K562 (cell line): ENCODE measurements at regions not wholly inside any gene's neighbourhood (a gene's known extent, or its start where the extent isn't known, plus 50 kb on each side); places are given as distances from the start of the nearest gene placed in this dataset.

Experiments used
- BHLHE40 ChIP-seq: IDR thresholded peaks from 2 replicates; pipeline ENCODE4 v1.6.1; 2011; ENCODE audit warnings: low read length, improper control_type of control experiment
- EP300 ChIP-seq: IDR thresholded peaks from 2 replicates; pipeline ENCODE4 v1.6.1; 2012; ENCODE audit warnings: low read length, improper control_type of control experiment
- ETV5 ChIP-seq: sonication (generic); formaldehyde crosslinking; IDR thresholded peaks from 2 replicates; pipeline ENCODE4 v1.4.0; 2020; ENCODE audit warnings: low read depth, mild to moderate bottlenecking, missing genetic modification reagents
- MAZ ChIP-seq, 2 experiments: fragments of 450-650 bp in 1 of 2; sonication (generic) in 1 of 2; formaldehyde crosslinking; IDR thresholded peaks in 1 of 2; conservative IDR thresholded peaks in 1 of 2; 2 replicates each; pipeline versions ENCODE4 v1.4.0 to v1.5.0; 2020; ENCODE audit warnings: mild to moderate bottlenecking in 1 of 2, missing genetic modification reagents in 1 of 2
- PHF21A ChIP-seq: fragments of 450-650 bp; IDR thresholded peaks from 2 replicates; pipeline ENCODE4 v1.6.1; 2017; ENCODE audit warnings: low read depth, borderline replicate concordance
- SMC3 ChIP-seq: conservative IDR thresholded peaks from 2 replicates; pipeline ENCODE4 v1.6.1; 2011; ENCODE audit warnings: low read depth, low read length, improper control_type of control experiment; ENCODE audit not compliant: insufficient read depth
- ZBTB1 ChIP-seq: sonication (generic); formaldehyde crosslinking; IDR thresholded peaks from 2 replicates; pipeline ENCODE4 v1.8.1; 2023; ENCODE audit warnings: missing genetic modification reagents, low read depth, mild to moderate bottlenecking, borderline replicate concordance
- TF ChIP-seq, protein P1 (sequence below): sonication (generic); formaldehyde crosslinking; IDR thresholded peaks from 2 replicates; pipeline ENCODE4 v1.8.1; 2023; ENCODE audit warnings: mild to moderate bottlenecking, missing genetic modification reagents
- TF ChIP-seq, protein P2 (sequence below): fragments of 450-650 bp; IDR thresholded peaks from 2 replicates; pipeline ENCODE4 v1.6.1; 2016; ENCODE audit warnings: low read depth, mild to moderate bottlenecking, moderate library complexity
- TF ChIP-seq, protein P3 (sequence below), 3 experiments: IDR thresholded peaks in 2 of 3; conservative IDR thresholded peaks in 1 of 3; 2 replicates each; pipeline ENCODE4 v1.5.1; 2011 to 2012; ENCODE audit warnings: low read length in 3 of 3, mild to moderate bottlenecking in 3 of 3, control low read depth in 2 of 3, improper control_type of control experiment in 1 of 3, inconsistent platforms in 1 of 3, low read depth in 1 of 3, mixed read lengths in 1 of 3, moderate library complexity in 1 of 3; ENCODE audit not compliant: insufficient read depth in 2 of 3
- TF ChIP-seq, protein P4 (sequence below): sonication (generic); formaldehyde crosslinking; IDR thresholded peaks from 2 replicates; pipeline ENCODE4 v1.8.1; 2023; ENCODE audit warnings: mild to moderate bottlenecking, missing genetic modification reagents
- TF ChIP-seq, protein P5 (sequence below): fragments of 250-450 bp; sonication (Bioruptor Pico); IDR thresholded peaks from 2 replicates; pipeline ENCODE4 v1.4.0; 2020; ENCODE audit warnings: mild to moderate bottlenecking, moderate library complexity
- TF ChIP-seq, protein P6 (sequence below): sonication (generic); formaldehyde crosslinking; IDR thresholded peaks from 2 replicates; pipeline ENCODE4 v1.8.1; 2023; ENCODE audit warnings: mild to moderate bottlenecking, missing genetic modification reagents

DNA sequence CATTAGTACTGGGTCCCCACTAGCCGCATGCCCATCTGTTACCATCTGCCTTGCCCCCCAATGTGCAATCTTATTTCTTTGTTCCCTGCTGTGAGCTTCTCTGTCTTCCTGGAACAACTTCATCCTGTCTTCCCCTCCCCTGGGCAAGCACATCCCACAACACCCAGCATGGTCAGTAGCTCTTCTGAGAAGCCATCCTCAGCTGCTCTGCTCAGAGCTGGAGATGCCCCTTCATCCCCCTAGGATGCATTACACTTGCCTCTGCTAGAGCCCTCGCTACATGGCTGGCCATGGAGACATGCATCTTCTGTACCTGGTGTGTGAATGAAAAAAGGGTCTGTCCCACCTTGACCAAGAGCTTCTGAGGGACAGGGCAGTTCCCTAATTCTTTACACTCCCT is 141.2 kb downstream of the CDC5L start:
- TF ChIP-seq, protein P1, sequence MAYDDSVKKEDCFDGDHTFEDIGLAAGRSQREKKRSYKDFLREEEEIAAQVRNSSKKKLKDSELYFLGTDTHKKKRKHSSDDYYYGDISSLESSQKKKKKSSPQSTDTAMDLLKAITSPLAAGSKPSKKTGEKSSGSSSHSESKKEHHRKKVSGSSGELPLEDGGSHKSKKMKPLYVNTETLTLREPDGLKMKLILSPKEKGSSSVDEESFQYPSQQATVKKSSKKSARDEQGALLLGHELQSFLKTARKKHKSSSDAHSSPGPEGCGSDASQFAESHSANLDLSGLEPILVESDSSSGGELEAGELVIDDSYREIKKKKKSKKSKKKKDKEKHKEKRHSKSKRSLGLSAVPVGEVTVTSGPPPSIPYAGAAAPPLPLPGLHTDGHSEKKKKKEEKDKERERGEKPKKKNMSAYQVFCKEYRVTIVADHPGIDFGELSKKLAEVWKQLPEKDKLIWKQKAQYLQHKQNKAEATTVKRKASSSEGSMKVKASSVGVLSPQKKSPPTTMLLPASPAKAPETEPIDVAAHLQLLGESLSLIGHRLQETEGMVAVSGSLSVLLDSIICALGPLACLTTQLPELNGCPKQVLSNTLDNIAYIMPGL (CRISPR knock-in tag), result no peak
- TF ChIP-seq, protein P2, sequence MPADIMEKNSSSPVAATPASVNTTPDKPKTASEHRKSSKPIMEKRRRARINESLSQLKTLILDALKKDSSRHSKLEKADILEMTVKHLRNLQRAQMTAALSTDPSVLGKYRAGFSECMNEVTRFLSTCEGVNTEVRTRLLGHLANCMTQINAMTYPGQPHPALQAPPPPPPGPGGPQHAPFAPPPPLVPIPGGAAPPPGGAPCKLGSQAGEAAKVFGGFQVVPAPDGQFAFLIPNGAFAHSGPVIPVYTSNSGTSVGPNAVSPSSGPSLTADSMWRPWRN, result no peak
- TF ChIP-seq, protein P3, sequence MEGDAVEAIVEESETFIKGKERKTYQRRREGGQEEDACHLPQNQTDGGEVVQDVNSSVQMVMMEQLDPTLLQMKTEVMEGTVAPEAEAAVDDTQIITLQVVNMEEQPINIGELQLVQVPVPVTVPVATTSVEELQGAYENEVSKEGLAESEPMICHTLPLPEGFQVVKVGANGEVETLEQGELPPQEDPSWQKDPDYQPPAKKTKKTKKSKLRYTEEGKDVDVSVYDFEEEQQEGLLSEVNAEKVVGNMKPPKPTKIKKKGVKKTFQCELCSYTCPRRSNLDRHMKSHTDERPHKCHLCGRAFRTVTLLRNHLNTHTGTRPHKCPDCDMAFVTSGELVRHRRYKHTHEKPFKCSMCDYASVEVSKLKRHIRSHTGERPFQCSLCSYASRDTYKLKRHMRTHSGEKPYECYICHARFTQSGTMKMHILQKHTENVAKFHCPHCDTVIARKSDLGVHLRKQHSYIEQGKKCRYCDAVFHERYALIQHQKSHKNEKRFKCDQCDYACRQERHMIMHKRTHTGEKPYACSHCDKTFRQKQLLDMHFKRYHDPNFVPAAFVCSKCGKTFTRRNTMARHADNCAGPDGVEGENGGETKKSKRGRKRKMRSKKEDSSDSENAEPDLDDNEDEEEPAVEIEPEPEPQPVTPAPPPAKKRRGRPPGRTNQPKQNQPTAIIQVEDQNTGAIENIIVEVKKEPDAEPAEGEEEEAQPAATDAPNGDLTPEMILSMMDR (IDR thresholded peaks at IDR 0.05 in 2 of 3, conservative IDR thresholded peaks at IDR 0.05 in 1 of 3; ENCODE audit: insufficient read depth in 2 of 3, low read depth in 1 of 3, low read length in 3 of 3), result no peak
- TF ChIP-seq ZBTB1 (CRISPR knock-in tag) (no peak), MAZ (CRISPR knock-in tag; conservative IDR thresholded peaks at IDR 0.05 in 1 of 2, IDR thresholded peaks at IDR 0.05 in 1 of 2) (no peak), ETV5 (CRISPR knock-in tag) (no peak), PHF21A (no peak), BHLHE40 (no peak), EP300 (no peak), SMC3 (no peak)
- TF ChIP-seq, protein P4, sequence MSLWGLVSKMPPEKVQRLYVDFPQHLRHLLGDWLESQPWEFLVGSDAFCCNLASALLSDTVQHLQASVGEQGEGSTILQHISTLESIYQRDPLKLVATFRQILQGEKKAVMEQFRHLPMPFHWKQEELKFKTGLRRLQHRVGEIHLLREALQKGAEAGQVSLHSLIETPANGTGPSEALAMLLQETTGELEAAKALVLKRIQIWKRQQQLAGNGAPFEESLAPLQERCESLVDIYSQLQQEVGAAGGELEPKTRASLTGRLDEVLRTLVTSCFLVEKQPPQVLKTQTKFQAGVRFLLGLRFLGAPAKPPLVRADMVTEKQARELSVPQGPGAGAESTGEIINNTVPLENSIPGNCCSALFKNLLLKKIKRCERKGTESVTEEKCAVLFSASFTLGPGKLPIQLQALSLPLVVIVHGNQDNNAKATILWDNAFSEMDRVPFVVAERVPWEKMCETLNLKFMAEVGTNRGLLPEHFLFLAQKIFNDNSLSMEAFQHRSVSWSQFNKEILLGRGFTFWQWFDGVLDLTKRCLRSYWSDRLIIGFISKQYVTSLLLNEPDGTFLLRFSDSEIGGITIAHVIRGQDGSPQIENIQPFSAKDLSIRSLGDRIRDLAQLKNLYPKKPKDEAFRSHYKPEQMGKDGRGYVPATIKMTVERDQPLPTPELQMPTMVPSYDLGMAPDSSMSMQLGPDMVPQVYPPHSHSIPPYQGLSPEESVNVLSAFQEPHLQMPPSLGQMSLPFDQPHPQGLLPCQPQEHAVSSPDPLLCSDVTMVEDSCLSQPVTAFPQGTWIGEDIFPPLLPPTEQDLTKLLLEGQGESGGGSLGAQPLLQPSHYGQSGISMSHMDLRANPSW (CRISPR knock-in tag), result no peak
- TF ChIP-seq, protein P5, sequence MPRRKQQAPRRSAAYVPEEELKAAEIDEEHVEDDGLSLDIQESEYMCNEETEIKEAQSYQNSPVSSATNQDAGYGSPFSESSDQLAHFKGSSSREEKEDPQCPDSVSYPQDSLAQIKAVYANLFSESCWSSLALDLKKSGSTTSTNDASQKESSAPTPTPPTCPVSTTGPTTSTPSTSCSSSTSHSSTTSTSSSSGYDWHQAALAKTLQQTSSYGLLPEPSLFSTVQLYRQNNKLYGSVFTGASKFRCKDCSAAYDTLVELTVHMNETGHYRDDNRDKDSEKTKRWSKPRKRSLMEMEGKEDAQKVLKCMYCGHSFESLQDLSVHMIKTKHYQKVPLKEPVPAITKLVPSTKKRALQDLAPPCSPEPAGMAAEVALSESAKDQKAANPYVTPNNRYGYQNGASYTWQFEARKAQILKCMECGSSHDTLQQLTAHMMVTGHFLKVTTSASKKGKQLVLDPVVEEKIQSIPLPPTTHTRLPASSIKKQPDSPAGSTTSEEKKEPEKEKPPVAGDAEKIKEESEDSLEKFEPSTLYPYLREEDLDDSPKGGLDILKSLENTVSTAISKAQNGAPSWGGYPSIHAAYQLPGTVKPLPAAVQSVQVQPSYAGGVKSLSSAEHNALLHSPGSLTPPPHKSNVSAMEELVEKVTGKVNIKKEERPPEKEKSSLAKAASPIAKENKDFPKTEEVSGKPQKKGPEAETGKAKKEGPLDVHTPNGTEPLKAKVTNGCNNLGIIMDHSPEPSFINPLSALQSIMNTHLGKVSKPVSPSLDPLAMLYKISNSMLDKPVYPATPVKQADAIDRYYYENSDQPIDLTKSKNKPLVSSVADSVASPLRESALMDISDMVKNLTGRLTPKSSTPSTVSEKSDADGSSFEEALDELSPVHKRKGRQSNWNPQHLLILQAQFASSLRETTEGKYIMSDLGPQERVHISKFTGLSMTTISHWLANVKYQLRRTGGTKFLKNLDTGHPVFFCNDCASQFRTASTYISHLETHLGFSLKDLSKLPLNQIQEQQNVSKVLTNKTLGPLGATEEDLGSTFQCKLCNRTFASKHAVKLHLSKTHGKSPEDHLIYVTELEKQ (CRISPR knock-in tag), result no peak
- TF ChIP-seq, protein P6, sequence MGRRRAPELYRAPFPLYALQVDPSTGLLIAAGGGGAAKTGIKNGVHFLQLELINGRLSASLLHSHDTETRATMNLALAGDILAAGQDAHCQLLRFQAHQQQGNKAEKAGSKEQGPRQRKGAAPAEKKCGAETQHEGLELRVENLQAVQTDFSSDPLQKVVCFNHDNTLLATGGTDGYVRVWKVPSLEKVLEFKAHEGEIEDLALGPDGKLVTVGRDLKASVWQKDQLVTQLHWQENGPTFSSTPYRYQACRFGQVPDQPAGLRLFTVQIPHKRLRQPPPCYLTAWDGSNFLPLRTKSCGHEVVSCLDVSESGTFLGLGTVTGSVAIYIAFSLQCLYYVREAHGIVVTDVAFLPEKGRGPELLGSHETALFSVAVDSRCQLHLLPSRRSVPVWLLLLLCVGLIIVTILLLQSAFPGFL (CRISPR knock-in tag), result no peak
